Ammon's horn (tissue), 1 donor: ENCODE measurements at regions not wholly inside any gene's neighbourhood (a gene's known extent, or its start where the extent isn't known, plus 50 kb on each side); places are given as distances from the start of the nearest gene placed in this dataset.

Experiments used
- DNase-seq: peaks from one replicate; pipeline ENCODE4 v3.0.0-alpha.2; 2016; ENCODE audit warnings: low spot score

- DNase-seq = no peak
Measured at GRCh38 chr5:144822503-144822902, 651.8 kb downstream of the KCTD16 start.

DNA sequence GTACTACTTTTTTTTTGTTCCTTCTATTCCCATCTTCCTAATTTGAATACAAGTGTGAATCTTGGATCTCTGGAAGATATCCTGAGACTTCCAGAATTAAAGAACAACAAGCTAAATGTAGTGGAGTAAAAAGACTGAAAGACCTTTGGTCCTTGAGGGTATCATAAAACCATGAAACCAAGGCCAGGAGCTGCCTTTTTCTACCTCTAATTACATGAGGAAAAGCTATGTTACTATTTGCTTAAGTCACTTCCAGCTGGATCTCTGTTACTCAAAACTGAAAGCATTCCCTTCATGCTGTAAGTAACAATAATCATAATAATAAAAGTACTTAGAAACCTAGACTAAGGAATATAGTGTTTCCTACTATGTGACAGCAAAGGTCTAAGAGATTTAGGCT lies 649.6 kb downstream of the KCTD16 start:
- no peak for DNase-seq

DNA sequence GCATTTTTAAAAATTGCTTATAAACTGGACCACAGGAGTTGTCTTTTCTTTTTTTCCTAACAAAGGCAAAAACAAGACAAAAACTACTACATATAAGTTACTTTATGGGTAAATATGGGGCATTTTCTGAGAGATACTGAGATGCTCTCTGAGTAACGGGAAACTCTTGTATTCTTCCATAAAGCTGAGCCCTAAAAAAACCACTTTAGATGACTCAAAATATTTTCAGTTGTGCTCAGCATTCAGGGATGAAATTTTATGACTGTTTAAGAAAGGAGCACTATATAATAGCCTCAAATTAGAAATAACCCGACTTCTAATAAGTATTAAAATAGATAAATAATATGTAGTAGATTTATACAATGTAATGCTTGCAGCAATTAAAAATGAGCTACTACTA lies 644.5 kb downstream of the KCTD16 start:
- DNase-seq = no peak

- DNase-seq = no peak
Measured at GRCh38 chr5:144812763-144813162, 642.1 kb downstream of the KCTD16 start.

DNA sequence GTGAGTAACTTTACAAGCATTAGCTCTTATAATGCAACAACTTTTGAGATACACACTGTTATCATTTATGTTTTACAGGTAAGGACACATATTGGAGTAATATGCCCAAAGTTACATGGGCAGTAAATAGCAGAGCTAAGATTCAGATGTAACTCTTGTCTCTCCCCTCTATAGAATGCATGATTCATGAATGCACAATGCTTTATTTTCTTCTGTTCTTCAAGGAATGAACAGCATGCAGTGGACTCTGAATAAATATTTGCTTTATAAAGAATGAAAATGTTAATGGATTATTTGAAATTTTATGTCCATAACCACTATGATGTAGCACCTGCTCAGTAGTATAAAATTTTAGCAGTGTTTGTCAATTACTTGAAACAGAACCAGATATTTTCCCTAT lies 629.5 kb downstream of the KCTD16 start:
- no peak for DNase-seq

- DNase-seq = no peak
Measured at GRCh38 chr5:144798595-144798994, 627.9 kb downstream of the KCTD16 start.

DNA sequence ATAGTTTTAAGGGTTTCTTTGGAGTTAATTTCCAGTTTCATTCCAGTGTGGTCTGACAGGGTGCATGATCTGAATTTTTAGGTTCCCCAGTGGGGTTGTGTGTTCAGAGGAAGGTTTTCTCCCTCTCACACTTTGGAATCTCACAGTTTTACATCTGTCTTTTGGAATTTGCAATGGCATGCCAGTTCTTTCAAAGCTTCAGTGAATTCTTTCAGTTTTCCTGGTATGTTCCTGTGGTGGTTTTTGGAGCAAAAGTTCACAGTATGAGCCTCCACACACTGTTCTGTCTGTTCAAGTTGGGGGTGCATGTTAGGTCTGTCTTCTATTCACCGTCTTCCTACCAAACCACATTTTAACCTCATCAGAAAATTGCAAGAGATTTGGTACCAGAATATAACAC lies 624.2 kb downstream of the KCTD16 start:
- no peak for DNase-seq

DNA sequence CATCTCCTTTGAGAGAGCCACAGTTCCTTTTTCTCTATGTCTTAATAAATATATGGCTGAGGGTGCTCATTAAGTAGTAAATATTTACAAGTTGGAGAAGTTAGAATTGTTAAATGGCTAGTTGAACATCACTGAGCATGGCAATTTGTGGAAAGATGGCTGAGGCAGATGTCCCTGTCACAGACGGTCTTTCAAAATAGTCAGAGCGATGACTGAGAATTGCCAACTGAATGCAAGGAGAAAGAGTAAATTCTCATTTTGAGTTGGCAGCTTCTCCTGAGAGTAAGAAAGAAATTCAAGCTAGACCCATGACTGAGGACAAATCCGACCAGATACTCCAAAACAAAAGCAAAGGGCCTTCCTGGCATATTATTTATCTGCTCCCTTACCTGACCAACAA lies 617.9 kb downstream of the KCTD16 start:
- peak; percentile 14 for DNase-seq

GRCh38 chr5:144788046-144788445 lies 617.4 kb downstream of the KCTD16 start:
- DNase-seq = no peak

GRCh38 chr5:144779368-144779767 lies 608.7 kb downstream of the KCTD16 start:
- DNase-seq = no peak

DNA sequence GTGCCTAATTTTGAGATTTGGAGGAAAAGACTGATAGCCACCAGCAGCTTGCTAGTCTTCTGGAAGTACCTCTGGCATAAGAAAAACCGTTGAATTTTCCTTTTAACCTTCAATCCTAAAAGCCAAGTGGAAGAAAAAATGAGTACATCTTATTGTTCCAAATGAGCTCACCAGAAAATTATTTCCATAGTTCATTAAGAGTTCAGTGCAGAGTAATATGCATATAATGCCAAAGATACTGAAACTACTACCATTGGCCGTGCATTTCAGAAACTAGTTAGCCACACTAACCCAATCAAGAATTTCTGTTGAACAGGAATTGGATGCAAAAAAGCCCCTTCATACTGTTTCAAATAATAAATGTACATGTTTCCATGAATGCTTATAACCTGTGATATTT lies 607.9 kb downstream of the KCTD16 start:
- DNase-seq = no peak

DNA sequence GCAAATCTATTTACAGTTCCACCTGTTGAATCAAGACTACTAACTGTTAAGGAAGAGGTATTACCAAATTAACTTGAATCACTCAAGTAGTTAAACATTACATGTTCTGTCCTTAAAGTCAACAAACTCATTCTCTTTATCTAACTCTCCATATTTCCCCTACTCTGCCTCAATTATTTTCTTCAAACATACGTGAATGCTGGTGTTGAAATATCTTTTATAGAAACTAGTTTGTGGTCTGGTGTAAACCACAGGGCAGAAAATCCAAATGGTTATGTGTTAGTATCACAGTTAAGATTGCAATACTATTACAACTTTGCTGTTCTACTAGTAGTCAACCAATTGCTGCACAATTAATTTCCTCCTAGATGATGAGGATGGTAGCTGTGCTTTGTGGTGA lies 603.5 kb downstream of the KCTD16 start:
- no peak for DNase-seq

GRCh38 chr5:144773628-144774027 lies 603.0 kb downstream of the KCTD16 start:
- no peak for DNase-seq

- no peak for DNase-seq
Measured at GRCh38 chr5:144771802-144772201, 601.1 kb downstream of the KCTD16 start.

DNA sequence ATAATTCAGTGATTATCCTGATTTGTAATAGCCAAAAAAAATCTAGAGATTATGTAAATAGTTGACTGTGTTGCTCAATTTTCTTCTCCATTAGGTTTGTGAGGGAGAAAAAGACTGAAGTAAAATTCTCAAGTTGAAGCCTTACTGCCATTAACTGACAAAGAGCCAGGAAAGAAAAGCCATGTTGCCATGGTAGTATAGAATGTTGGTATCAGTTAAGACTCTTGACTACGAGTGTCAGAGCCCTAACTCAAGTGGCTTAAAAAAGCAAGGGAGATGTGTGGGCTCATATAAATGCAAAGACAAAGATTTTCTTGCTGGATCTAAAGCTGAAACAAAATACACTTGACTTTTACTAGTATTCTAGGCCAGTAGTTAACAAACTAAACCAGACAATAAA lies 571.7 kb downstream of the KCTD16 start:
- no peak for DNase-seq

GRCh38 chr5:144731786-144732185 lies 561.1 kb downstream of the KCTD16 start:
- DNase-seq = no peak

GRCh38 chr5:144712090-144712489 lies 541.4 kb downstream of the KCTD16 start:
- DNase-seq = no peak

- no peak for DNase-seq
Measured at GRCh38 chr5:144711172-144711571, 540.5 kb downstream of the KCTD16 start.

DNA sequence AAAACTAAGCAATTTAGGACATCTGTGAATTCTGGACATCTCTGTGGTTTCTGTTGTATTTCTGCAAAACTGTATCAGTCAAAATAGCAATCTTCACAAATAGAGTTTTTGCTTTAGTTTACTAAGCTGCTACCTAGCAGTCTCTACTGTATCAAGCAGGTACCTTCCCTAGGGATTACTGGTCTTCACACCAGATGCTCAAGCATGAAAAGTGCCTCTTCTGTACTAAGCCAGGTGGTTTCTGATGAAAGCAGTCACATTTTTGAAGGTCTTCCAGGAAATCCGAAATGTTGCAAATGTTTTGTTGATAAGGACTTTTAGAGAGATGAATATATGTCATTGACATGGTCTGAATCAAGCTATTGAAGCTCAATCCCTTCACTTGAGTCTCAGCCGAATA lies 540.0 kb downstream of the KCTD16 start:
- no peak for DNase-seq

DNA sequence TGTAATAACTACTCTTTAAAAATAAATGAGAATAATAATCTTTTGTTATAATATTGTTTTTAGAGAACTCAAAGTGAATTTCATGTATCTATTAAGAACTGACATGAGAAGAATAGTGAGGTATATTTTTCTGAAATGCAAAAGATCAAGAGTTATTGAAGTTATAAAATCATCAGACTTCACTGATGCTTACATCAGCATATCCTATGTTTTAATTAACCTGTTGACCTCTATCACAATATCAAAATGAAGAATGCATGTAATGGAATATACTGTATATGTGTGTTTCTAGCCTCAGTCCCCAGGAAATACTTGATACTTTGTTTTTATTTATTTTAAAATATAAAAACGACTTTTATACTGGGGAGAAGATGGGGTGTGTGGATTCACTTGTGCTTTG lies 533.1 kb downstream of the KCTD16 start:
- no peak for DNase-seq

DNA sequence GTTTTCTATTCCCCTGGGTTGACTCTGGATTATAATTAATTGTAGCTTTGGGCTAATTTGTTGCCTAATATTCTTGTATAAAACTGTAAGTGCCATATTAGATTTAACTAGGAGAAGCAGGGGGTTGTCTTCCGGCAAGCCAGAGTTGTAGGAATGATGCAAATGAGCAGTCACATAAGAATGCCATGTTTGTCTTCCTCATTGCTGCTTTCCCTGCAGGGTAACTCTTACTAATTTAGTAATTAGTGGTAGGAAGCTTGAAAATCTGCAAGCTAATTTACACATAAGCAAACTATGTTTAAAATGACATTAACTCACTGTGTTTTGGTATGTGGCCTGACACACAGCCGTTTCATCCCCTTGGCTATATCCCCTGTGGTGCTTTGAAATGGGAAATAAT lies 527.8 kb downstream of the KCTD16 start:
- no peak for DNase-seq

DNA sequence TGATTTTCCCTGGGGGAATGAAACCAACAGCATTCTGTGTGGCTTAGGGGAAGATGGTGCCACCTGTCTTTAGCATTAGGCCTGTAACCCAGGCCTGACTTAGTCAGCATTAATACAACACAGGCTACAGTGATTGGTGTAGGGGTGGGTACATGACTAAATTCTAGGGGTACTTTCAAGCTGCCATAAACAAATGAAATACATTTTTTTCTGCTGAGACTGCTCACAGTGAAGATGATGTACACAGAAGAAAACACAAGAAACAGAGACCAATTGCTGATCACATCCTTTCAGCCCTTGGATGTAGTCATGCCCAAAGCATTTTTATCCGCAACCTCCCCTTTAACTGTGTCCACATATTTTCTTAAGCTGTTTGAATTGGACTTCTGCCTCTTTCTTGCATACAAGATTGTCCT lies 527.2 kb downstream of the KCTD16 start:
- no peak for DNase-seq

- no peak for DNase-seq
Measured at GRCh38 chr5:144691936-144692335, 521.3 kb downstream of the KCTD16 start.

DNA sequence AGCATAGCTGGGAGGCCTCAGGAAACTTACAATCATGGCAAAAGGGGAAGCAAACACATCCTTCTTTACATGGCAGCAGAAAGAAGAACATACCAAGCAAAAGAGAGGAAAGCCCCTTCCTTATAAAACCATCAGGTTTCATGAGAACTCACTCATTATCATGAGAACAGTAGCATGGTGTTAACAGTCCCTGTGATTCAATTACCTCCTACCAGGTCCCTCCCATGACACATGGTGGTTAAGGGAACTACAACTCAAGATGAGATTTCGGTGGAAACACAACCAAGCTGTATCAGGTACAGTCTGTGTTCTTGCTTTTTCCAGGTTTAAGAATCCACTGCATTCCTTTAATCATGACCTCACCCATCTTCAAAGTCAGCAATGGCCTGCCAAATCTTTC lies 514.2 kb downstream of the KCTD16 start:
- no peak for DNase-seq

GRCh38 chr5:144680711-144681110 lies 510.0 kb downstream of the KCTD16 start:
- DNase-seq = no peak
